ENCODE measurements at regions not wholly inside any gene's neighbourhood (a gene's known extent, or its start where the extent isn't known, plus 50 kb on each side); places are given as distances from the start of the nearest gene placed in this dataset.
A peak's percentile ranks its signal among the peaks of the same experiment; 100 is the strongest.

- Mint-ChIP-seq H3K9me3 (no peaks in the 10 kb centered on the region), H3K27ac (no peak overlapping the region), H3K36me3 (ENCODE audit: low read depth) (no peaks in the 10 kb centered on the region), H3K4me1 (ENCODE audit: low read depth) (no peaks in the 10 kb centered on the region), H3K27me3 (peaks cover 20% of the 10 kb centered on the region), H3K4me3 (no peak overlapping the region)
- intact Hi-C loops (cut with micrococcal nuclease) = no loop called here
- ChIA-PET POLR2A (no interaction called here), CTCF (no interaction called here)
- TF ChIP-seq, protein P1, sequence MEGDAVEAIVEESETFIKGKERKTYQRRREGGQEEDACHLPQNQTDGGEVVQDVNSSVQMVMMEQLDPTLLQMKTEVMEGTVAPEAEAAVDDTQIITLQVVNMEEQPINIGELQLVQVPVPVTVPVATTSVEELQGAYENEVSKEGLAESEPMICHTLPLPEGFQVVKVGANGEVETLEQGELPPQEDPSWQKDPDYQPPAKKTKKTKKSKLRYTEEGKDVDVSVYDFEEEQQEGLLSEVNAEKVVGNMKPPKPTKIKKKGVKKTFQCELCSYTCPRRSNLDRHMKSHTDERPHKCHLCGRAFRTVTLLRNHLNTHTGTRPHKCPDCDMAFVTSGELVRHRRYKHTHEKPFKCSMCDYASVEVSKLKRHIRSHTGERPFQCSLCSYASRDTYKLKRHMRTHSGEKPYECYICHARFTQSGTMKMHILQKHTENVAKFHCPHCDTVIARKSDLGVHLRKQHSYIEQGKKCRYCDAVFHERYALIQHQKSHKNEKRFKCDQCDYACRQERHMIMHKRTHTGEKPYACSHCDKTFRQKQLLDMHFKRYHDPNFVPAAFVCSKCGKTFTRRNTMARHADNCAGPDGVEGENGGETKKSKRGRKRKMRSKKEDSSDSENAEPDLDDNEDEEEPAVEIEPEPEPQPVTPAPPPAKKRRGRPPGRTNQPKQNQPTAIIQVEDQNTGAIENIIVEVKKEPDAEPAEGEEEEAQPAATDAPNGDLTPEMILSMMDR (IDR thresholded peaks at IDR 0.05) = no peak
- no peak for DNase-seq
- ATAC-seq = no peak
Observed at GRCh38 chr1:50275566-50275965, 147.7 kb downstream of the DMRTA2 start.

DNA sequence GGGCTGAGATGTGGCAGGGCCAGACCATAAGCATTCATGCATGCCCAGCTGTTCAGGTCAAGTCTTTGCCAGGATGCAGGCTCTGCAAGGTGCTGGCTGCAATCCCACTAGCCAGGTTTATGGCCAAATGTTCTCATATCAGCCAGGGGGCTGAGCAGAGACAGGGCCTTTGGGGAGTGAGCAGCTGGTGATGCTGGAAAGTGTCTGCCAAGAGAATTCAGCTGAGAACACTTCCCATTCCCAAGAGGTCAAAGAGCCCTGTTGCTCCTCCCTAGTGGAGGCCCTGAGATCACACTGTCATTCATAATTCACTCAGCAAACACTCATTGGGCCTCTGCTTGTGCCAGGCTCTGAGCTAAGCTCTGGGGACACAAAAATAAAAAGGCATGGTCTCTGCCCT lies 150.3 kb downstream of the DMRTA2 start:
- DNase-seq = no peak
- ChIA-PET CTCF (interaction anchor here (1.0 kb wide), 1 partner anchor 59 kb away, joined by 3 read pairs; no protein-coding TSS in a partner anchor), POLR2A (no interaction called here)
- Mint-ChIP-seq H3K4me1 (ENCODE audit: low read depth) (no peaks in the 10 kb centered on the region), H3K27ac (no peak overlapping the region), H3K9me3 (no peaks in the 10 kb centered on the region), H3K4me3 (no peak overlapping the region), H3K27me3 (peaks cover 20% of the 10 kb centered on the region), H3K36me3 (ENCODE audit: low read depth) (no peaks in the 10 kb centered on the region)
- no peak for ATAC-seq
- intact Hi-C loops (cut with micrococcal nuclease) = no loop called here
- TF ChIP-seq, protein P1 (IDR thresholded peaks at IDR 0.05) = no peak

GRCh38 chr1:50271968-50272578 lies 151.2 kb downstream of the DMRTA2 start:
- Mint-ChIP-seq H3K27me3 (peaks cover 17% of the 10 kb centered on the region), H3K36me3 (ENCODE audit: low read depth) (no peaks in the 10 kb centered on the region), H3K9me3 (no peaks in the 10 kb centered on the region), H3K4me3 (no peak overlapping the region), H3K27ac (no peak overlapping the region), H3K4me1 (ENCODE audit: low read depth) (no peaks in the 10 kb centered on the region)
- intact Hi-C loops (cut with micrococcal nuclease) = no loop called here
- TF ChIP-seq, protein P1 (IDR thresholded peaks at IDR 0.05) = peak; percentile 36
- DNase-seq (peak; percentile 57), ATAC-seq (no peak)
- CTCF ChIA-PET = interaction anchor here (0.7 to 2.0 kb wide), 8 partner anchors 9 to 79 kb away, joined by 3 to 6 read pairs (median 3); no protein-coding TSS in a partner anchor
- POLR2A ChIA-PET = no interaction called here

GRCh38 chr1:50271337-50271736 lies 151.9 kb downstream of the DMRTA2 start:
- Mint-ChIP-seq H3K36me3 (ENCODE audit: low read depth) (no peaks in the 10 kb centered on the region), H3K4me1 (ENCODE audit: low read depth) (peaks cover 2% of the 10 kb centered on the region), H3K27ac (no peak overlapping the region), H3K27me3 (peaks cover 15% of the 10 kb centered on the region), H3K4me3 (no peak overlapping the region), H3K9me3 (no peaks in the 10 kb centered on the region)
- POLR2A ChIA-PET = no interaction called here
- CTCF ChIA-PET = interaction anchor here (0.6 to 2.0 kb wide), 4 partner anchors 9 to 78 kb away, joined by 3 to 6 read pairs (median 4); no protein-coding TSS in a partner anchor
- DNase-seq (no peak), ATAC-seq (no peak)
- intact Hi-C loops (cut with micrococcal nuclease) = no loop called here
- TF ChIP-seq, protein P1 (IDR thresholded peaks at IDR 0.05) = no peak

- Mint-ChIP-seq H3K9me3 (no peaks in the 10 kb centered on the region), H3K4me3 (no peak overlapping the region), H3K4me1 (ENCODE audit: low read depth) (peaks cover 5% of the 10 kb centered on the region), H3K27ac (no peak overlapping the region), H3K27me3 (peaks cover 11% of the 10 kb centered on the region), H3K36me3 (ENCODE audit: low read depth) (no peaks in the 10 kb centered on the region)
- POLR2A ChIA-PET = no interaction called here
- TF ChIP-seq, protein P1 (IDR thresholded peaks at IDR 0.05) = no peak
- CTCF ChIA-PET = interaction anchor here (0.6 to 2.0 kb wide), 2 partner anchors 31 to 77 kb away, joined by 3 to 6 read pairs; no protein-coding TSS in a partner anchor
- DNase-seq (no peak), ATAC-seq (no peak)
- intact Hi-C loops (cut with micrococcal nuclease) = no loop called here
Observed at GRCh38 chr1:50270926-50271325, 152.3 kb downstream of the DMRTA2 start.

All from activated CD8-positive, alpha-beta T cell treated with anti-CD3 and anti-CD28 coated beads for 36 hours (primary cell).